DOHH2 (cell line): ENCODE measurements at regions not wholly inside any gene's neighbourhood (a gene's known extent, or its start where the extent isn't known, plus 50 kb on each side); places are given as distances from the start of the nearest gene placed in this dataset.

Experiments used
- CTCF ChIP-seq: fragments of 200-600 bp; sonication (generic); IDR thresholded peaks from one replicate; pipeline ENCODE4 v1.5.1; 2014; ENCODE audit warnings: antibody characterized with exemption, mild to moderate bottlenecking, low read depth, low read length; ENCODE audit not compliant: poor library complexity, severe bottlenecking
- EZH2phosphoT487 ChIP-seq: fragments of 200-600 bp; sonication (generic); IDR thresholded peaks from 2 replicates; pipeline ENCODE4 v1.6.1; 2017; ENCODE audit warnings: borderline replicate concordance, mild to moderate bottlenecking, antibody characterized with exemption, low read length, moderate library complexity, mixed read lengths

- TF ChIP-seq CTCF (no peak), EZH2phosphoT487 (no peak)
Measured at GRCh38 chr2:24435391-24436316, 55.4 kb upstream of the NCOA1 start.
